ENCODE measurements at regions not wholly inside any gene's neighbourhood (a gene's known extent, or its start where the extent isn't known, plus 50 kb on each side); places are given as distances from the start of the nearest gene placed in this dataset.
A peak's percentile ranks its signal among the peaks of the same experiment; 100 is the strongest.

GRCh38 chr21:16492892-16493291 is 763.1 kb downstream of the USP25 start:
- DNase-seq (ENCODE audit: low read depth), result no peak

- DNase-seq (ENCODE audit: low read depth), result no peak
These were observed 766.8 kb downstream of the USP25 start for GRCh38 chr21:16496609-16497008.

DNA sequence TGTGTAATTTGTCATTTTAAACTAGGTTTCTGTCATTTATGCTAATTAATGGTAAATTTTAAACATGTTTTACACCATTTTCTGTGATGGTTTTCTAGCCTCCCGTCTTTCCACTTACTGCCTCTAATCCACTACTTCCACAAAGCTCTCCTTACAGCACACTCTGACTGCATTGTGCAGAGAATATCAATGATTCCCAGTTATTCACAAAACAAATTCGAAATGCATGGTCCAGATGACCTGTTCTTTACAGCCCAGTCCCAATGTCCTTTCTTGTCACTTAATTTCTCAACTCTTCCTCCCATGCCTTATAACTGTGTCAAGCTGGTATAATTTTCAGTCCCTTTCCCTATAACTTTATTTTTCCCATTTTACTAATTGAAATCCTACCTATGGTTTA is 770.5 kb downstream of the USP25 start:
- no peak for DNase-seq (ENCODE audit: low read depth)

- no peak for DNase-seq (ENCODE audit: low read depth)
These were observed 772.5 kb downstream of the USP25 start for GRCh38 chr21:16502273-16502672.

DNA sequence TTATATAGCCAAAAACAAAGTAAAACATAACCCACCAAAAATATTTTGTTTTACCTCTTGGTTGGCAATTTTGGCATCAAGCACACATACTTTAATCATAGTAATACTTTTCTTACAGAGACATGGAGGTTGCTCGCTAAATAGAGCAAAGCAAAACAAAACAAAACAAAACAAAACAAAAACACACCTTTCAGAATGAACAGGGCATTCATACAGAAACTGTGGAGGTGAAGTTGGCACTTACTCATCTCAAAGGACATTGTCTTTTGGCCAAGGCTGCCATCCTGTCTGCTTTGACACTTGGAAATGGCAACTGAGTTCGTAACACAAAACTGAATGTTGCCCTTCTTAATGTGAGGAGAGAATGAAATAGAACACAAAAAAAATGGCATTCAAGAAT is 773.1 kb downstream of the USP25 start:
- no peak for DNase-seq (ENCODE audit: low read depth)

- DNase-seq (ENCODE audit: low read depth), result no peak
These were observed 774.5 kb downstream of the USP25 start for GRCh38 chr21:16504281-16504680.

GRCh38 chr21:16504766-16505165 is 775.0 kb downstream of the USP25 start:
- DNase-seq (ENCODE audit: low read depth), result no peak

- peak; percentile 81 for DNase-seq (ENCODE audit: low read depth)
These were observed 779.7 kb downstream of the USP25 start for GRCh38 chr21:16509476-16509875.

DNA sequence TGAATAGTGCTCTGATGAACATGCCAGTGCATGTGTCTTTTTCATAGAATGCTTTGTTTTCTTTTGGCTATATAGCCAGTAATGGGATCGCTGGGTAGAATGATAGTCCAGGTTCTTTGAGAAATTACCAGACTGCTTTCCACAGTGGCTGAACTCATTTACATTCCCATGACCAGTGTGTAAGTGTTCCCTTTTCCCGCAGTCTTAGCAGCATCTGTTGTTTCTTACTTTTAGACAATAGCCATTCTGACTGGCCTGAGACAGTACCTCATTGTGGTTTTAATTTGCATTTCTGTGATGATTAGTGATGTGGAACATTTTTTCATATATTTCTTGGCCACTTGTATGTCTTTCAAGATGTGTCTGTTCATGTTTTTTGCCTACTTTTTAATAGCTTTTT is 784.5 kb downstream of the USP25 start:
- no peak for DNase-seq (ENCODE audit: low read depth)

- DNase-seq (ENCODE audit: low read depth), result no peak
These were observed 787.6 kb downstream of the USP25 start for GRCh38 chr21:16517383-16517782.

GRCh38 chr21:16519036-16519435 is 789.3 kb downstream of the USP25 start:
- DNase-seq (ENCODE audit: low read depth), result no peak

GRCh38 chr21:16519644-16520043 is 789.9 kb downstream of the USP25 start:
- DNase-seq (ENCODE audit: low read depth), result no peak

DNA sequence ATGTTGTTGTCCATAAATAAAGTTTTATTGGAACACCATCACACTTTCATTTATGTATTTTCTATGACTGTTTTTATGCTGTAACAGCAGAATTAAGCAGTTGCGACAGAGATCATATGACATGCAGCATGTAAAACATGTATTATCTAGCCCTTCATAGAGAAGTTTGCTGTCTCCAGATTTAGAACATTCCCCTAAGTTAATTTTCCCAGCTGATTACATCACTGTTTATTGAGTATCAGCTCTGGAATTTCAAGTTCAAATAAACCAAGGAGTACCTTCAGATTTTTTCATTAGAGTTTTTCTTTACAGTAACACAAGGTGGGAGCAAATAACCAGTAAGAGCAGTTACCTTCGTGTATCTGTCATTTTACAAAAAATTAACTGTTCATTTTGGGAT is 792.8 kb downstream of the USP25 start:
- no peak for DNase-seq (ENCODE audit: low read depth)

GRCh38 chr21:16530656-16531055 is 800.9 kb downstream of the USP25 start:
- no peak for DNase-seq (ENCODE audit: low read depth)

GRCh38 chr21:16532840-16533239 is 803.1 kb downstream of the USP25 start:
- DNase-seq (ENCODE audit: low read depth), result no peak

- no peak for DNase-seq (ENCODE audit: low read depth)
These were observed 804.1 kb downstream of the USP25 start for GRCh38 chr21:16533692-16534407.

DNA sequence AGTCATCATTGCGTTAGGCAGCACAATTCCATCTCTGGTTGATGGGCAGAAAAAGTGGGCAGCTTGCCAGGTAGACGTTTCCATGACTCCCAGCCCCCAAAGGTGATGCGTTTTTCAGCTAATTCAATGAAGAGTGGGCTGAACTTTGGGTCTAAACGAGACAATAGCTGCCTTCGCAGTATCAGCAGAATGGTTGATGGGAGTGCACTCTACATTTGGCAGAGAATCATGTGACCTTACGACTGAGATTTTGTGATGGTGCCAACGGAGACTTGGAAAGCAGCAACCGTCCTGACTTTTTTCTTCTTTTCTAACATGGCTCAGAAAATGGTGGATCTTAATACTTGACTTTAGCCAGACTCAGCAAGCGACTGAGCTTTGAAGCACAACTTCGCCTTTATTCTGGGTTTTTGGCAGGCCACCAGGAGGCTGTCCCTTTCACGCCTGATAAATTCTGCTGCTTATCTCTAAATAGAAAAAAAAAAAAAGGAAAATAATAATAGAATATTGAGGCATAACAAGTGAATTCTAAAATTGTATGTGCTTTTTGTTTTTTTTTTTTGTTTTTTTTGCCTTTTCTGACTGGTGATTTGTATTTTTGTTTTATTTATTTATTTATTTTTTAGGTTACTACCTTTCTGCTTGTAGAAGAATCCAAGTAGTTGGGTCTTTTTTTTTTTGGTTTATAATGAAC is 804.8 kb downstream of the USP25 start:
- peak; percentile 52 for DNase-seq (ENCODE audit: low read depth)

GRCh38 chr21:16535102-16535422 is 805.3 kb downstream of the USP25 start:
- DNase-seq (ENCODE audit: low read depth), result peak; percentile 47

- no peak for DNase-seq (ENCODE audit: low read depth)
These were observed 805.8 kb downstream of the USP25 start for GRCh38 chr21:16535626-16536025.

DNA sequence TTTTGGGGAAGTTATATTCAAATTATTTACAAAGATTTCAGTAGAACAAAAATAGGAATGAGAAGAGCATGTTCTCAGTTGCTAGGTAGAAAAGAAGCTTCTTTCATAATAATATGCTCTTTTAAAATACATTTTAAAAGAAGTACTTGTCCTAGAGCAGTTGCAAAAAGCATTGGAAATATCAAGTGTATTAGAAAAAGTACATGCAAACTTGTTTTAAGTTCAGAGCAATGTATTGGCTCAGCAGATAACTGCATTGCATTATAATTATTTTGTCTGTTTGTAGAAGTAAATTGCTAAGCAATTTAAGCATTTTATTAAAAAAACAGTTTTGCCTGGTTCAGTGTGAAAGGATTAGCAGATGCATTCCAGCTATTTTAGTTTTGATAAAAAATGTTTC is 806.4 kb downstream of the USP25 start:
- no peak for DNase-seq (ENCODE audit: low read depth)

GRCh38 chr21:16536643-16537434 is 807.1 kb downstream of the USP25 start:
- DNase-seq (ENCODE audit: low read depth), result no peak

DNA sequence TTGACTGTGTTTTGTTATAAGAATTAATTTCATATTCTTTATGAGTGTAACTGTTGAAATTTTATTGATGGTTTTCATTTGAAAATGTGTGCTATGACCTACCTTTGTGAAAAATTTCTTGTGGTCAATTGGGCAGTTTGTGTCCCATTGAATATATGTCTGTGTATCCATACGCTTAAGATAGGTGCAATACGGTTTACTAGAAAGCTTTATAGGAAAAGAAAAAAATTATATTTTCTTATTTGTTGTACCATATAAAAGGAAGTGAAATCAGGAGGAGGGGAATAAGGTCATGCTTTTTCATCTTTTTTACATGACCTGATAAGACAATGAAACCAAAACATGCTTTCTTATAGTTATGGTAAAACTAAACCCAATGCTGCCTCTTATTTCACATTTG is 807.7 kb downstream of the USP25 start:
- DNase-seq (ENCODE audit: low read depth), result no peak

GRCh38 chr21:16538405-16538804 is 808.6 kb downstream of the USP25 start:
- DNase-seq (ENCODE audit: low read depth), result no peak

All from GM04504 (cell line).